ENCODE measurements at regions not wholly inside any gene's neighbourhood (a gene's known extent, or its start where the extent isn't known, plus 50 kb on each side); places are given as distances from the start of the nearest gene placed in this dataset.
"Not testable (repeated sequence)": the region's sequence is repeated elsewhere in the genome, so short reads cannot be mapped to it uniquely, and the experiment has no call there.

DNA sequence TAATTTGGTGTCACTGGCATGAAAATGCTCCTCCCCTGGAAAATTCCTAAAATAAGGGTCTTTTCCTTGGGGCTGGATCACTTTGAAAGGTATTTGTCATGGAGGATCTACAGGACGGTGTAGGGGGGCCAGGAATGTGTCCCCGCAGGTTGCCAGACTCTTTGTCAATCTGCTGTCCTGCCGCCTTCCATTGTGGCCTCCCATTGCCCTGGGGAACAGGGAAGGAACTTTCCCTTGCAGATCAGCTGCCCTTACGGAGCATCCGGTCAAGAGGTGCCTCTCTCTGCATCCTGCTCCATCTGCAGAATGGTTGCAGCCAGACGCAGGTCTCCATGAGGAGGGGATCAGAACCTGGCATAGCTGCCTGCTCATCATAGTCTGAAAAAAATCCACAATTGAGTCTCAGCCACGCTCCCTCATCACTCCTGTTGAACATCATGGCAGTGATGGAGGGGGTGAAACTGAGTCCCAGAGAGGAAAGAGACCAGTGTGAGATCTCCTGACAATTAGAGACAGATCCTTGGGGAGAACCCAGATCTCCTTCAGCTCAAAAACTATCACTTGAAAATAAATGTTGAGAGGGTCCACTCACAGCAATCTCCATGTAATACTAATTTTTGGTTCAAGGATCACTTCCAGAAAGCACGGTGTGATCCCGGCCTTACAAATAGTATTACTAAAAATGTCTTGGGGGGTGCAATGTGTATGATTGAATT, 244.8 kb downstream of the MYCN start:
- Histone ChIP-seq H3K4me3 (no peak overlapping the region), H3K27ac (no peak overlapping the region), H3K36me3 (no peaks in the 10 kb centered on the region), H3K4me1 (ENCODE audit: control insufficient read depth in 1 of 2, low read depth in 2 of 2) (no peaks in the 10 kb centered on the region), H3K27me3 (replicated peaks; ENCODE audit: insufficient read depth) (no peaks in the 10 kb centered on the region), H3K9me3 (no peaks in the 10 kb centered on the region)
- DNase-seq (ENCODE audit: low spot score), result no peak
- ATAC-seq (ENCODE audit: insufficient number of reproducible peaks, low FRiP score, low read depth), result no peak
- TF ChIP-seq, protein P1, sequence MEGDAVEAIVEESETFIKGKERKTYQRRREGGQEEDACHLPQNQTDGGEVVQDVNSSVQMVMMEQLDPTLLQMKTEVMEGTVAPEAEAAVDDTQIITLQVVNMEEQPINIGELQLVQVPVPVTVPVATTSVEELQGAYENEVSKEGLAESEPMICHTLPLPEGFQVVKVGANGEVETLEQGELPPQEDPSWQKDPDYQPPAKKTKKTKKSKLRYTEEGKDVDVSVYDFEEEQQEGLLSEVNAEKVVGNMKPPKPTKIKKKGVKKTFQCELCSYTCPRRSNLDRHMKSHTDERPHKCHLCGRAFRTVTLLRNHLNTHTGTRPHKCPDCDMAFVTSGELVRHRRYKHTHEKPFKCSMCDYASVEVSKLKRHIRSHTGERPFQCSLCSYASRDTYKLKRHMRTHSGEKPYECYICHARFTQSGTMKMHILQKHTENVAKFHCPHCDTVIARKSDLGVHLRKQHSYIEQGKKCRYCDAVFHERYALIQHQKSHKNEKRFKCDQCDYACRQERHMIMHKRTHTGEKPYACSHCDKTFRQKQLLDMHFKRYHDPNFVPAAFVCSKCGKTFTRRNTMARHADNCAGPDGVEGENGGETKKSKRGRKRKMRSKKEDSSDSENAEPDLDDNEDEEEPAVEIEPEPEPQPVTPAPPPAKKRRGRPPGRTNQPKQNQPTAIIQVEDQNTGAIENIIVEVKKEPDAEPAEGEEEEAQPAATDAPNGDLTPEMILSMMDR (IDR thresholded peaks at IDR 0.05), result no peak

GRCh38 chr2:16184341-16184890, 244.1 kb downstream of the MYCN start:
- no peak for DNase-seq (ENCODE audit: low spot score)
- Histone ChIP-seq H3K36me3 (no peaks in the 10 kb centered on the region), H3K4me3 (no peak overlapping the region), H3K9me3 (no peaks in the 10 kb centered on the region), H3K4me1 (ENCODE audit: control insufficient read depth in 1 of 2, low read depth in 2 of 2) (no peaks in the 10 kb centered on the region), H3K27ac (no peak overlapping the region), H3K27me3 (replicated peaks; ENCODE audit: insufficient read depth) (no peaks in the 10 kb centered on the region)
- ATAC-seq (ENCODE audit: insufficient number of reproducible peaks, low FRiP score, low read depth), result no peak
- TF ChIP-seq, protein P1 (IDR thresholded peaks at IDR 0.05), result no peak

DNA sequence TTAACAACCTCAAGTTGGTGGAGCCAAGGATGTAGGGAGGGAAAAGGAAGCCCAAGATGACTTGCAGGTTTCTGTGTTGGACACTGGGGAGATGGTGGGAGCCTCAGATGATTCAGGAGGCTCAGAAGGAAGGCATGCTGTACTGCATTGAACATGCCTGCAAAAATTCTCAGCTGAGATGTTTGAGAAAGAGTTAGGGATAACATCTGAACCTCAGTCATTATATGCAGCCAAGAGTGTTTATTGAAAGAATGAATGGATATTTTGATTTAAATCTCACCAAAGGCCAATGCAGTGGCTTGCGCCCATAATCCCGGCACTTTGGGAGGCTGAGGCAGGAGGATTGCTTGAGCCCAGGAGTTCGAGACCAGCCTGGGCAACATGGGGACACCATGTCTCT, 243.0 kb downstream of the MYCN start:
- Histone ChIP-seq H3K4me3 (no peak overlapping the region), H3K4me1 (ENCODE audit: control insufficient read depth in 1 of 2, low read depth in 2 of 2) (no peaks in the 10 kb centered on the region), H3K9me3 (no peaks in the 10 kb centered on the region), H3K27ac (no peak overlapping the region), H3K27me3 (replicated peaks; ENCODE audit: insufficient read depth) (no peaks in the 10 kb centered on the region), H3K36me3 (no peaks in the 10 kb centered on the region)
- DNase-seq (ENCODE audit: low spot score) (no peak), ATAC-seq (ENCODE audit: insufficient number of reproducible peaks, low FRiP score, low read depth) (no peak)
- TF ChIP-seq, protein P1 (IDR thresholded peaks at IDR 0.05), result no peak

DNA sequence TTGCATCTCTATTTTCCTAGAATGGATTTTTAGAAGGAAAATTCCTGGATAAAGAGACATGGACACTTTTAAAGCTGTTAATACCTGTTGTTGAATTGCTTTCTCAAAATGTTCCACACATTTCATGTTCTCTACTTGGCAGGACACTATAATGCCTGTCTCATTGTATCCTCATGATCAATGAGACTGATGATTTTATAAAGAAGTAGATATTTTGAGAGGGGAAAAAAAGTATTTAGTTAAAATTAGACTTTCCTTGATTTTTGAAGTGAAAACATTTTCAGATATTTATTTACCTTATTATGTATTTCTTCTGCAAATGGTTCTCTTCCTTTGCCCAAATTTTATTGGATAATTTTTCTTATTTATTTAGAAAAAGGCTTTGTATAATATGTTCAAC, 242.5 kb downstream of the MYCN start:
- Histone ChIP-seq H3K4me1 (ENCODE audit: control insufficient read depth in 1 of 2, low read depth in 2 of 2) (no peaks in the 10 kb centered on the region), H3K27me3 (replicated peaks; ENCODE audit: insufficient read depth) (no peaks in the 10 kb centered on the region), H3K27ac (no peak overlapping the region), H3K4me3 (no peak overlapping the region), H3K36me3 (no peaks in the 10 kb centered on the region), H3K9me3 (no peaks in the 10 kb centered on the region)
- TF ChIP-seq, protein P1 (IDR thresholded peaks at IDR 0.05), result no peak
- ATAC-seq (ENCODE audit: insufficient number of reproducible peaks, low FRiP score, low read depth) (no peak), DNase-seq (ENCODE audit: low spot score) (no peak)

- H3K27ac ChIP-seq; H3K4me1 ChIP-seq (ENCODE audit: control insufficient read depth in 1 of 2, low read depth in 2 of 2); H3K36me3 ChIP-seq; H3K27me3 ChIP-seq (replicated peaks; ENCODE audit: insufficient read depth); DNase-seq (ENCODE audit: low spot score); H3K4me3 ChIP-seq; H3K9me3 ChIP-seq; ATAC-seq (ENCODE audit: insufficient number of reproducible peaks, low FRiP score, low read depth): not testable (repeated sequence)
These were observed 242.0 kb downstream of the MYCN start for GRCh38 chr2:16182311-16182815.
